ENCODE measurements at regions not wholly inside any gene's neighbourhood (a gene's known extent, or its start where the extent isn't known, plus 50 kb on each side); places are given as distances from the start of the nearest gene placed in this dataset.

DNA sequence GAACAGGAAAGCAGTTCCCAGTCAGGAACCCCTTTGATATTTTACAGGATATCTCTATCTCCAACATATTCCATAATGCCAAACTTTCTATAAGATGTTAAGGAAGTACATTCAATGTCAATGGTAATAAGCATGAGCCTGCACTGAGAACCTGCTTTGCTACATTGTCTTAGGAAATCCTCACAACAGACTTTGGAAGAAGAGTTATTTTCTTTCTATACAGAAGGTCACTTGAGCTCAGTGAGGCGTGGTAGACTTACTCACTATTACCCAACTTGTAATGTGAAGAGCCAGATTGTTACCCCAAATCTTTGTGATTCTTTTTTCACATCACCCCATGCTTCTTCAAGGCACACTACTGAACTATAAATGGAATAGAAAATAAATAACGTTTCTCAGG lies 435.9 kb downstream of the DNAH5 start:
- Histone ChIP-seq H3K36me3 (no peaks in the 10 kb centered on the region), H3K27me3 (no peaks in the 10 kb centered on the region), H3K4me1 (no peaks in the 10 kb centered on the region), H3K4me3 (no peak overlapping the region), H3K27ac (no peak overlapping the region), H3K9me3 (no peaks in the 10 kb centered on the region)
- no peak for DNase-seq (ENCODE audit: low spot score)
- TF ChIP-seq, protein P1, sequence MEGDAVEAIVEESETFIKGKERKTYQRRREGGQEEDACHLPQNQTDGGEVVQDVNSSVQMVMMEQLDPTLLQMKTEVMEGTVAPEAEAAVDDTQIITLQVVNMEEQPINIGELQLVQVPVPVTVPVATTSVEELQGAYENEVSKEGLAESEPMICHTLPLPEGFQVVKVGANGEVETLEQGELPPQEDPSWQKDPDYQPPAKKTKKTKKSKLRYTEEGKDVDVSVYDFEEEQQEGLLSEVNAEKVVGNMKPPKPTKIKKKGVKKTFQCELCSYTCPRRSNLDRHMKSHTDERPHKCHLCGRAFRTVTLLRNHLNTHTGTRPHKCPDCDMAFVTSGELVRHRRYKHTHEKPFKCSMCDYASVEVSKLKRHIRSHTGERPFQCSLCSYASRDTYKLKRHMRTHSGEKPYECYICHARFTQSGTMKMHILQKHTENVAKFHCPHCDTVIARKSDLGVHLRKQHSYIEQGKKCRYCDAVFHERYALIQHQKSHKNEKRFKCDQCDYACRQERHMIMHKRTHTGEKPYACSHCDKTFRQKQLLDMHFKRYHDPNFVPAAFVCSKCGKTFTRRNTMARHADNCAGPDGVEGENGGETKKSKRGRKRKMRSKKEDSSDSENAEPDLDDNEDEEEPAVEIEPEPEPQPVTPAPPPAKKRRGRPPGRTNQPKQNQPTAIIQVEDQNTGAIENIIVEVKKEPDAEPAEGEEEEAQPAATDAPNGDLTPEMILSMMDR (IDR thresholded peaks at IDR 0.05), result no peak

DNA sequence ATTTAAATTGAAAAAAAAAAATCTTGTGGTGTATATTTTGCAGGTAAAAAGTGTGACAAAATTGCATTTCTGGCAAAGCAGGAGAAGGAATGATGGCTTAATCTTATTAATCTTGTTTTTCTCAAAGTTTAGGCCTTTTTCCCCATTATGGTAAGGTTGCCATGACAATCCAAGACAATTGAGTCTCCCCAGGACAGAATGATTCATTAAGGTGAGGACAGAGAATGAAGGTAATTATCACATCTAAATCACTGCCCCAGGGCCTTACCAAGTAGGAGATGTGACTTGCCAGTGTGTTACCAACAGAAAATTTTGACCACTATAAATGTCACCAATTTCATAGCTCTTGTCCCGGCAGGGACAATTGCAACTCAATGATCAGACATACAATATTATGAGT lies 439.2 kb downstream of the DNAH5 start:
- H3K4me3 ChIP-seq, result no peak overlapping the region
- H3K27me3 ChIP-seq, result no peaks in the 10 kb centered on the region
- no peak overlapping the region for H3K27ac ChIP-seq
- DNase-seq (ENCODE audit: low spot score), result no peak
- H3K36me3 ChIP-seq, result no peaks in the 10 kb centered on the region
- TF ChIP-seq, protein P1 (IDR thresholded peaks at IDR 0.05), result no peak
- no peaks in the 10 kb centered on the region for H3K9me3 ChIP-seq
- H3K4me1 ChIP-seq, result no peaks in the 10 kb centered on the region

DNA sequence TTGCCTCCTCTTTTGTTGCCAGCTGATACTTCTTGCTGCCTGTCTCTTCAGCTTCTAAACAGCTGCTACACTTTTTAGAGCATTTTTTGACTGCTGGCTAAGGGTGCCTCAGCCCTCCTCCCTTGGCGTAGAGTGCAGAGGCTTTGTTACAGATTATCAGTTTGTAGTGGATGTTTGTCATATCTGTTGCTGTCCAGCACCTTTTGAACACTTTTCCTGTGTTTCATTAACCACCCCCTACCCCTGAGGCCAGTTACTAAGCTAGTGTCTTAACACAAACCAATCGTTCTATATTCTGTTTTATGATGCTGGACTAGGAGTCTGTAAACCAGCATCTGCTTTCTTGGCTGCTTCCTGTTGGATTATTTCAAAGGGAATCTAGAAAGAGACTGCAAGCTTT lies 441.5 kb downstream of the DNAH5 start:
- H3K27me3 ChIP-seq, result no peaks in the 10 kb centered on the region
- DNase-seq (ENCODE audit: low spot score), result no peak
- TF ChIP-seq, protein P1 (IDR thresholded peaks at IDR 0.05), result no peak

DNA sequence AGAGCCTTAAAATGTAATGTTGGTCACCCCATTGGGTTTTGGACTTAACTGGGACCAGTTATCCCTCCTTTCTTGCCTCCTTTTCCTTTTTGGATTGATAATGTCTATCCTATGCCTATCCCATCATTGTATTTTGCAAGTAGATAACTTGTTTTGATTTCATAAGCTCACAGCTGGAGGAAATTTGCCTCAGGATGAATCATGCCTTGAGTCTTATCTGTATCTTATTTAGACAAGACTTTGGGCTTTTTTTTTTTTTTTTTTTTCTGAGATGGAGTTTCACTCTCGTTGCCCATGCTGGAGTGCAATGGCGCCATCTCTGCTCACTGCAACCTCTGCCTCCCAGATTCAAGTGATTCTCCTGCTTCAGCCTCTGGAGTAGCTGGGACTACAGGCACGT lies 443.3 kb downstream of the DNAH5 start:
- Histone ChIP-seq H3K4me1 (no peaks in the 10 kb centered on the region), H3K9me3 (no peaks in the 10 kb centered on the region), H3K27me3 (no peaks in the 10 kb centered on the region), H3K36me3 (no peaks in the 10 kb centered on the region), H3K27ac (no peak overlapping the region), H3K4me3 (no peak overlapping the region)
- TF ChIP-seq, protein P1 (IDR thresholded peaks at IDR 0.05), result no peak
- DNase-seq (ENCODE audit: low spot score), result no peak

More for the DNA sequence above, 441.5 kb downstream of the DNAH5 start:
- Histone ChIP-seq H3K27ac (no peak overlapping the region), H3K4me3 (no peak overlapping the region), H3K4me1 (no peaks in the 10 kb centered on the region), H3K9me3 (no peaks in the 10 kb centered on the region), H3K36me3 (no peaks in the 10 kb centered on the region)

DNA sequence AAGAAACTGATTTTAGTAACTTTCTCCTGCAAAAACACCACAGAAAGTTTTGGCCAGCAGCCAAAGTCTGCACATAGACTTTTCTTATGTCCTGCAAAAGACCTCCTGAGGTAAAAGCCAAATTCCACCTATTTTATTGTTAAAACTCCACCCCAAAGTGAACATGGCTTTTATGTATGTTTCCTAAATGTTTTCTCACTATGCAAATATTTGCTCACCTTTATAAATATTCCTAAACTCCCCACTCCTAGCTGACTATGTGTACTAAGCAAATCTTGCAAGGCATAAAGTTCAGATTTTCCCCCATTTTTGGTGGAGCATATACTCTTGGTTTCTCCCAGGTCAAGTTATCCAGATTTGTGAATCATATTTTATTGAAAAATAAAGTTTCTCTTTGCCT lies 446.2 kb downstream of the DNAH5 start:
- Histone ChIP-seq H3K27me3 (no peaks in the 10 kb centered on the region), H3K27ac (no peak overlapping the region), H3K9me3 (no peaks in the 10 kb centered on the region), H3K4me1 (no peaks in the 10 kb centered on the region), H3K4me3 (no peak overlapping the region), H3K36me3 (no peaks in the 10 kb centered on the region)
- no peak for DNase-seq (ENCODE audit: low spot score)
- TF ChIP-seq, protein P1 (IDR thresholded peaks at IDR 0.05), result no peak

DNA sequence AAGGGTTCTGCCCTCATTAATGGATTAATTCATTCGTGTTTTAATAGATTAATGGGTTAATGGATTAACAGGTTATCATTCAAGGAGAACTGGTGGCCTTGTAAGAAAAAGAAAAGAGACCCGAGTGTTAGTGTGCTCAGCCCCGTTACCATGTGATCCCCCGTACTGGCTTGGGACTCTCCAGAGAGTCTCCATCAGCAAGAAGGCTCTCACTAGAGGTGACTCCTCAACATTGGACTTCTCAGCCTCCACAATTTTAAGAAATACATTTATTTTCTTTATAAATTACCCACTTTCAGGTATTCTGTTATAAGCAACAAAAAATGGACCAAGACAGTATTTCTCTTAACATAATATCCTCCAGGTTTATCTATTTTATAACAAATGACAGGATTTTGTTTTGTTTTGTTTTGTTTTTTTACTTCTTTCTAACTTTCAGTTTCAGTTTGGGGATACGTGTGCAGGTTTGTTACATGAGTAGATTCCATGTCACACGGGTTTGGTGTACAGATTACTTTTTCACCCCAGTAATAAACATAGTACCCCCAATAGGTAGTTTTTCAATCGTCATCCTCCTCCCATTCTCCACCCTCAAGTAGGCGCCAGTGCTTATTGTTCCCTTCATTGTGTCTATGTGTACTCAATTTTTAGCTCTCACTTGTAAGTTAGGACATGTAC lies 456.1 kb downstream of the DNAH5 start:
- Histone ChIP-seq H3K27ac (no peak overlapping the region), H3K4me3 (no peak overlapping the region), H3K9me3 (no peaks in the 10 kb centered on the region), H3K4me1 (no peaks in the 10 kb centered on the region), H3K36me3 (no peaks in the 10 kb centered on the region), H3K27me3 (no peaks in the 10 kb centered on the region)
- DNase-seq (ENCODE audit: low spot score), result no peak
- TF ChIP-seq, protein P1 (IDR thresholded peaks at IDR 0.05), result no peak
